NCI-H2029 (cell line): ENCODE measurements at regions not wholly inside any gene's neighbourhood (a gene's known extent, or its start where the extent isn't known, plus 50 kb on each side); places are given as distances from the start of the nearest gene placed in this dataset.
"Not testable (repeated sequence)": the region's sequence is repeated elsewhere in the genome, so short reads cannot be mapped to it uniquely, and the experiment has no call there.

Experiments used
- DNase-seq: peaks from one replicate; lab custom pipeline; 2025; lab: John Stamatoyannopoulos, UW

DNA sequence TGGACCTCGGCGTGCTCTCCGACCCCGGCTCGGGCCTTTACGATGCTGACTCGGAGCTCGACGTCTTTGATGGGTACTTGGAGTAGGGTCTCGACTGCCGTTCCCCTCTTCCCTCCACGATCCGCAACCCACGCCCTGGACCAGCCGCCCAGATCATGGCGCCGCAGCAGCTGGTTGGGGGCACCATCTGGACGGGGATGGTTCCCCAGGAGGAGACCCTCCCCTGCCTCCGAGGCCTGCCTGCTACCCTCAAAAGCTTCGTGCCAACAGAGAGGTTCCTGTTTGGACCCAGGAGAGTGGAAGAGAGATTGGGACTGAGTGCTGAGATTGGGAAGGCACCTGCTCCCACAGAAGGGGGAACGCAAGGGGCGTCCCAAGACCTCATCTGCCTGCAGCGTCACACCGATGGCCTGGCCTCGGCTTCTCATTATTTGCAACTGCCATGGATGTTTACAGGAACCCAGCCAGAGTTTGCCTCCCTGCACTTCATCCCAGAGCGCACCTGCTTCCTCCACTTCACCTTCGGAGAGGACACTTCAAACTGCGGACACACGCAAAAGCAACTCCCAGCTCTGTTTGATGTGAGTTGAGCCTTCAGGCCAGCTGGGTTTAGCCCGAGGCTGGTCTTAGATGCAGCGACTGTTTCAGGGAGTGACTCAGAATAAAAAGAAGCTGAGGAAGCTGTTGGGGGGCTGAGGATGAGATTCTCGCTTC, 58.9 kb downstream of the GOLGA6L7 start:
- peak; percentile 75 for DNase-seq

DNA sequence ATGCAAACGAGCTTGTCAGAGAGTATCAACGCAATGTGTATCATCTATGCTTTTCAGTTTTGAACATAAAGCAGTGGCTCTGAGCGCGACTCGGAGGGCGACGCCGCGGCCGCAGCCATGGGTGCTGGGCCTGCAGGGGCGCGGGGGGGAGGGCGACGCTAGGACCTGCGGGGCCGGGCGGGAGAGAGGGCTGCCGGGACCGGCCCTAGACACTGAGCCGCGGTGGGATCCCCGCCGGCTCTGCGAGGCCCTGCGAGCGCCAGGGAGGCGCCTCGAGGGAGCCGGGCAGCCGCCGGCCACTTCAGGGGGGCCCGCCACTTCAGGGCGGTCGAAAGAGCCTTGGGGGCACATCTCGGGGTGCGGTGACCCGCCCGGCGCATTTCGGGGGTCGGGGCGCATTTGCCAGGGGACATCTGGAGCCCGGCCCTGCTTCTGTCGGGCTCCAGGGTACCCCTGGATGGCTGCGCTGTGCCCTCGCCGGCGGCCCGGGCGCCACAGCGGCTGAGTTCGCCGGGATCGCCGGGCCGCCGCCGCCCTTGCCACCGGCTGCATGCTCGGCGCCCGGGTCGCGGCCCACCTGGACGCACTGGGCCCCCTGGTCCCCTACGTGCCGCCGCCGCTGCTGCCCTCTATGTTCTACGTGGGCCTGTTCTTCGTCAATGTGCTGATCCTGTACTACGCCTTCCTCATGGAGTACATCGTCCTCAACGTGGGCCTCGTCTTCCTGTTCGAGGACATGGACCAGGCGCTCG, 59.6 kb downstream of the GOLGA6L7 start:
- DNase-seq: not testable (repeated sequence)

DNA sequence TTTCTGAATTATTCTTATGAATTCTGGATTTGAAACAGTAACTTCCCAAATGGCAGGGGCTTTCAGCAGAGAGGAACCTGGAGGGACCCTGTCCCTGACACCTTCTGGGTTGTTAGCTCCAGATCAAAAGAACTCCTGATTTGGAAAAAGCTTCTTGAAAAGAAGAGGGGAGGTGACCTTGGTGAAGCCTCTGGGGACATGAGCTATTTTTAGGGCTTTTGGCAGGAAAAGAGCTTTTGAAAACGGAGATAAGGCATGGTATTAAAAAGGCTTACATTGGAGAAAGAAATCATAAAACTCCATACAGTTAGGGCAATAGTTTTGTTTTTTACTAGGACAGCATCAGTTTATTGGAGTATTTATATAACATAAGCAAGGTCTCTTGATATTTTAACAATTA, 60.3 kb downstream of the GOLGA6L7 start:
- DNase-seq: not testable (repeated sequence)

DNA sequence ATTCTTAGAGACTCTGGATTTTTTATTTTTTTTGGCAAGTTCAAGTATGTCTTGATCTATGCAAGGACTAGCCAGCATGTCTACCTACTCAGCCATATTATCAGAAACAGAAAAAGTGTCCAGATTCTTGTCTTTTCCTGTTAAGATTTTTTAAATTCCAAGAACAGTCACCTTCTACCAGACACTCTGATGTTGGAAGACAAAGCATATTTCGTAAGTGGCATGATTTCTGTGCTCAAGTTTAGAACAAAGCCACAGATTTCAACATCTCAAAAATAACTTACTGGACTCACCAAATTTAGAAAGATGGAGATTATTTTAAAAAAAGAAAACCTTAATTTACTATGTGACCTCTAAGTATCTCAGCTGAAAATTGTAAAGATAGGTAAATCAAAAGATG, 61.9 kb downstream of the GOLGA6L7 start:
- no peak for DNase-seq

DNA sequence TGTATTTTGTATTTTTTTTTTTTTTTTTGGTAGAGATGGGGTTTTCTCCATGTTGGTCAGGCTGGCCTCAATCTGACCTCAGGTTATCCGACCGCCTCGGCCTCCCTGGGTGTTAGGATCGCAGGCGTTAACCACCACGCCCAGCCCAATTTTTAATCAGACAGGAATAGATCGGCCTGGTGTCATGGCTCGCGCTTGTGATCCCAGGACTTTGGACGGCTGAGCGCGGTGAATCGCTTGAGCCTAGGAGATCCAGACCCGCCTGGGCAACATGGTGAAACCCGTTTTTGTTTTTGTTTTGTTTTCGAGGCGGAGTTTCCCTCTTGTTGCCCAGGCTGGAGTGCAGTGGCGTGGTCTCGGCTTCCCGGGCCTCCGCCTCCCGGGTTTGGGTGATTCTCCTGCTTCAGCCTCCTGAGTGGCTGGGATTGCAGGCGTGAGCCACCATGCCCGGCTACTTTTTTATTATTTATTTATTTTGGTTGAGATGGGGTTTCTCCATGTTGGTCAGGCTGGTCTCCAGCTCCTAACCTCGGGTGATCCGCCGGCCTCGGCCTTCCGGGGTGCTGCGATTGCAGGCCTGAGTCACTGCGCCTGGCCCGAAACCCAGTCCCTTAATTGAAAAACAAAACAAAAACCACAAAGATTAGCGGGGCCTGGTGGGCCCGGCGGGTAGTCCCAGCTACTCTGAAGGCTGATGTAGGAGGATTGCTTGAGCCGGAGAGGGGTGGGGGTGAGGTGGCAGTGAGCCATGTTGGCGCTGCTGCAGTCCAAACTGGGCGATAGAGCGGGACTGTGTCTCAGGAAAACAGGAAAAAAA, 63.9 kb downstream of the GOLGA6L7 start:
- not testable (repeated sequence) for DNase-seq

DNA sequence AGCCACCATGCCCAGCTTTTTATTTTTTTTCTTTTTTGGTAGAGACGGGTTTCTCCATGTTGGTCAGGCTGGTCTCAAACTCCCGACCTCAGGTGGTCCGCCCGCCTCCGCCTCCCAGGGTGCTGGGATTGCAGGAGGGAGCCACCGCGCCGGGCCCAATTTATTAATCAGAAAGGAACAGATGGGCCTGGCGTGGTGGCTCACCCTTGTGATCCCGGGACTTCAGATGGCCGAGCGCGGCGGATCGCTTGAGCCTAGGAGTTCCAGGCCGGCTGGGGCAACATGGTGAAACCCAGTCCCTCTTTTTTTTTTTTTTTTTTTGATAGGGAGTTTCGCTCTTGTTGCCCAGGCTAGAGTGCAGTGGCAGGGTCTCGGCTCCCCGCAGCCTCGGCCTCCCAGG, 64.6 kb downstream of the GOLGA6L7 start:
- no peak for DNase-seq

DNA sequence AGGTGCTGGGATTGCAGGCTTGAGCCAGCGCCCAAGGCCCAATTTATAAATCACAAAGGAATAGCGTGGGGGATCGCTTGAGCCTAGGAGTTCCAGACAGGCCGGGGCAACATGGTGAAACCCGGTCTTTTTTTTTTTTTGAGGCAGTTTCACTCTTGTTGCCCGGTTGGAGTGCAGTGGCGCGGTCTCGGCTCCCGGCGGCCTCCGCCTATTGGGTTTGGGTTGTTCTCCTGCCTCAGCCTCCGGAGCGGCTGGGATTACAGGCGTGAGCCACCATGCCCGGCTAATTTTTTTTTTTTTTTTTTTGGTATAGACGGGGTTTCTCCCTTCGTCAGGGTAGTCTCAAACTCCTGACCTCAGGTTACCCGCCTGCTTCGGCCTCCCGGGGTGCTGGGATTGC, 65.0 kb downstream of the GOLGA6L7 start:
- DNase-seq: no peak

DNA sequence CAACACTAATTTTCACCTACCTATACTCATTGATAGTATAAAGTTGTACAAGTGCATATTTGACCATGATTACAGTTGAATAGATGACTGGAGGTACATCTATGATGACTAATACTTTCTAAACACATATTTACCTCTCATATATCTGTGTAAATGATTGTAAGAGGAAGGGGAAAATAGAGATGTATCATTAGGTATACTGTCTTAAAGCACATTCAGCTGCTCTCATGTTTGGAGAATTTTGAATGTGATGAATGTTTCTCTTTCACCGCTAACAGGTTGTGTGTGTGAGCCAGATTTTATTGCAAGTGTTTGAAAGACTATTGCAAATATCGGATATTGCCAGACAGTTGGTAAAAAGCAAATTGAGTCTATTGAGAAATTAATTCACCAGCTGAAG, 66.2 kb upstream of the GOLGA8M start:
- DNase-seq: not testable (repeated sequence)

DNA sequence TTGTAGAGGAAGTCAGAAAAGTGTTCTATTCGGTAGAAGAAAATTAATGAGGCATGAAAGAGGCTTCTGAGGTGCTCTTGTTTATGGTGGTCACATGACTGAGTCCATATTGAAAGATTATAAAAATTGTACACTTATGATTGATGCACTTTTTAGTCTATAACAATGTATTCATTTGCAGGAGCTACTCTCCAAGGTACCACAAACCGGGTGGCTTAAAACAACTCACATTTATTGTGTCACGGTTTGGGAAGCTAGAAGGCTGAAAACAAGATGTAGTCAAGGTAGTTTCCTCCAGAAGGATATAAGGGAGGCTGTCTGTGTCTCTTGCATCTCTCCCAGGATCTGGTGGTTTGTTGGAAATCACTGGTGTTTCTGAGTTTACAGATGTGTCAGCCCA, 60.6 kb upstream of the GOLGA8M start:
- not testable (repeated sequence) for DNase-seq
